ENCODE measurements at regions not wholly inside any gene's neighbourhood (a gene's known extent, or its start where the extent isn't known, plus 50 kb on each side); places are given as distances from the start of the nearest gene placed in this dataset.

- H3K4me1 Mint-ChIP-seq: peaks cover 8% of the 10 kb centered on the region
- no peak for TF ChIP-seq CTCF (conservative IDR thresholded peaks at IDR 0.05)
- no peaks in the 10 kb centered on the region for H3K9me3 ChIP-seq (ENCODE audit: control insufficient read depth, low read length)
Measured at GRCh38 chr2:103982691-103983090, 871.2 kb upstream of the POU3F3 start.

GRCh38 chr2:103986001-103986400 lies 867.9 kb upstream of the POU3F3 start:
- H3K36me3 Mint-ChIP-seq (ENCODE audit: low read depth): no peaks in the 10 kb centered on the region
- Histone ChIP-seq H3K9ac (ENCODE audit: extremely low read depth, low read length, poor library complexity, severe bottlenecking) (no peak overlapping the region), H3K27me3 (ENCODE audit: control insufficient read depth, insufficient read depth, low read length, poor library complexity, severe bottlenecking) (no peaks in the 10 kb centered on the region), H3K9me3 (ENCODE audit: control insufficient read depth, low read length) (no peaks in the 10 kb centered on the region), H3K4me3 (ENCODE audit: low read length) (no peak overlapping the region), H3K4me1 (ENCODE audit: control insufficient read depth, insufficient read depth, low read length) (no peaks in the 10 kb centered on the region), H3K27ac (ENCODE audit: low read depth, low read length) (no peak overlapping the region), H3K36me3 (ENCODE audit: control insufficient read depth, insufficient read depth, low read length) (no peaks in the 10 kb centered on the region)
- H3K27me3 Mint-ChIP-seq (ENCODE audit: insufficient read depth): no peaks in the 10 kb centered on the region
- H3K4me1 Mint-ChIP-seq: peaks cover 6% of the 10 kb centered on the region
- no peak for DNase-seq
- no peaks in the 10 kb centered on the region for H3K9me3 Mint-ChIP-seq
- WGBS, 2 experiments (ENCODE audit: insufficient coverage in 1 of 2, insufficient read length in 1 of 2): 86 to 94% methylated on average over 2 to 4 of the region's 4 CpGs
- no peak for TF ChIP-seq CTCF (conservative IDR thresholded peaks at IDR 0.05)
- H3K27ac Mint-ChIP-seq: no peak overlapping the region
- H3K4me3 Mint-ChIP-seq: no peak overlapping the region

More at GRCh38 chr2:103982691-103983090, 871.2 kb upstream of the POU3F3 start:
- no peak overlapping the region for H3K27ac ChIP-seq (ENCODE audit: low read depth, low read length)
- H3K36me3 Mint-ChIP-seq (ENCODE audit: low read depth): no peaks in the 10 kb centered on the region
- no peak for DNase-seq
- H3K27me3 Mint-ChIP-seq (ENCODE audit: insufficient read depth): no peaks in the 10 kb centered on the region
- H3K36me3 ChIP-seq (ENCODE audit: control insufficient read depth, insufficient read depth, low read length): no peaks in the 10 kb centered on the region
- WGBS, 2 experiments (ENCODE audit: insufficient coverage in 1 of 2, insufficient read length in 1 of 2): 89 to 100% methylated on average over 1 to 3 of the region's 3 CpGs
- no peaks in the 10 kb centered on the region for H3K27me3 ChIP-seq (ENCODE audit: control insufficient read depth, insufficient read depth, low read length, poor library complexity, severe bottlenecking)
- no peak overlapping the region for H3K9ac ChIP-seq (ENCODE audit: extremely low read depth, low read length, poor library complexity, severe bottlenecking)
- H3K4me3 Mint-ChIP-seq: no peak overlapping the region
- no peaks in the 10 kb centered on the region for H3K4me1 ChIP-seq (ENCODE audit: control insufficient read depth, insufficient read depth, low read length)
- H3K9me3 Mint-ChIP-seq: no peaks in the 10 kb centered on the region
- no peak overlapping the region for H3K27ac Mint-ChIP-seq
- no peak overlapping the region for H3K4me3 ChIP-seq (ENCODE audit: low read length)

GRCh38 chr2:103991591-103991990 lies 862.3 kb upstream of the POU3F3 start:
- Mint-ChIP-seq H3K4me1 (no peaks in the 10 kb centered on the region), H3K9me3 (no peaks in the 10 kb centered on the region), H3K4me3 (no peak overlapping the region), H3K27me3 (ENCODE audit: insufficient read depth) (peaks cover 6% of the 10 kb centered on the region), H3K27ac (no peak overlapping the region), H3K36me3 (ENCODE audit: low read depth) (no peaks in the 10 kb centered on the region)
- Histone ChIP-seq H3K27ac (ENCODE audit: low read depth, low read length) (no peak overlapping the region), H3K36me3 (ENCODE audit: control insufficient read depth, insufficient read depth, low read length) (no peaks in the 10 kb centered on the region), H3K4me1 (ENCODE audit: control insufficient read depth, insufficient read depth, low read length) (no peaks in the 10 kb centered on the region), H3K4me3 (ENCODE audit: low read length) (no peak overlapping the region), H3K9me3 (ENCODE audit: control insufficient read depth, low read length) (no peaks in the 10 kb centered on the region), H3K27me3 (ENCODE audit: control insufficient read depth, insufficient read depth, low read length, poor library complexity, severe bottlenecking) (no peaks in the 10 kb centered on the region), H3K9ac (ENCODE audit: extremely low read depth, low read length, poor library complexity, severe bottlenecking) (no peak overlapping the region)
- WGBS, 2 experiments (ENCODE audit: insufficient coverage in 1 of 2, insufficient read length in 1 of 2): 79 to 100% methylated on average over 2 of the region's 2 CpGs
- peak; percentile 78 for TF ChIP-seq CTCF (conservative IDR thresholded peaks at IDR 0.05)
- no peak for DNase-seq
